Activated naive CD8-positive, alpha-beta T cell treated with anti-CD3 and anti-CD28 coated beads, Interleukin-2, amount 10 ng/mL, durations not matched to agents 7 days and 5 days (primary cell): ENCODE measurements at regions not wholly inside any gene's neighbourhood (a gene's known extent, or its start where the extent isn't known, plus 50 kb on each side); places are given as distances from the start of the nearest gene placed in this dataset.

Source experiments
- ATAC-seq: fragments of 150-1000 bp; cut with Tn5 transposase; one replicate; pipeline ENCODE4 v1.10.0; 2021; ENCODE audit warnings: low read depth, moderate library complexity
- POLR2A ChIA-PET: fragments of 350-600 bp; sonication (Branson Sonifier 250); formaldehyde crosslinking; loops from one replicate; lab custom pipeline; 2021; ENCODE audit warnings: antibody characterized with exemption; lab: Charles Lee
- DNase-seq: peaks from one replicate; pipeline ENCODE4 v3.0.0; 2021
- H3K27ac Mint-ChIP-seq: one replicate; pipeline ENCODE4 v1.8.0; 2022; ENCODE audit warnings: mild to moderate bottlenecking, mixed read lengths
- H3K27me3 Mint-ChIP-seq: one replicate; pipeline ENCODE4 v1.8.0; 2022; ENCODE audit warnings: mild to moderate bottlenecking, moderate library complexity, mixed read lengths
- H3K36me3 Mint-ChIP-seq: one replicate; pipeline ENCODE4 v1.8.0; 2021; ENCODE audit warnings: mild to moderate bottlenecking, mixed read lengths
- H3K4me1 Mint-ChIP-seq: one replicate; pipeline ENCODE4 v1.8.0; 2021; ENCODE audit warnings: mixed read lengths
- H3K4me3 Mint-ChIP-seq: one replicate; pipeline ENCODE4 v1.8.0; 2022; ENCODE audit warnings: mild to moderate bottlenecking, moderate library complexity, mixed read lengths
- H3K9me3 Mint-ChIP-seq: one replicate; pipeline ENCODE4 v1.8.0; 2021; ENCODE audit warnings: mixed read lengths

GRCh38 chr2:239716536-239717318, 308.4 kb downstream of the NDUFA10 start:
- Mint-ChIP-seq H3K9me3 (peaks cover 7% of the 10 kb centered on the region), H3K36me3 (peaks cover 2% of the 10 kb centered on the region), H3K27ac (no peak overlapping the region), H3K27me3 (peaks cover 2% of the 10 kb centered on the region), H3K4me1 (no peaks in the 10 kb centered on the region), H3K4me3 (no peak overlapping the region)
- no peak for DNase-seq
- ATAC-seq = no peak
- POLR2A ChIA-PET = no interaction called here

- H3K36me3 Mint-ChIP-seq = peaks cover 2% of the 10 kb centered on the region
- no peak overlapping the region for H3K27ac Mint-ChIP-seq
- H3K27me3 Mint-ChIP-seq = peaks cover 6% of the 10 kb centered on the region
- ATAC-seq (no peak), DNase-seq (no peak)
- H3K9me3 Mint-ChIP-seq = peaks cover 8% of the 10 kb centered on the region
- H3K4me3 Mint-ChIP-seq = no peak overlapping the region
- POLR2A ChIA-PET = no interaction called here
- H3K4me1 Mint-ChIP-seq = no peaks in the 10 kb centered on the region
Observed at GRCh38 chr2:239716009-239716408, 309.1 kb downstream of the NDUFA10 start.

- POLR2A ChIA-PET = no interaction called here
- Mint-ChIP-seq H3K36me3 (peaks cover 2% of the 10 kb centered on the region), H3K4me1 (no peaks in the 10 kb centered on the region), H3K27ac (no peak overlapping the region), H3K4me3 (no peak overlapping the region), H3K27me3 (peaks cover 10% of the 10 kb centered on the region), H3K9me3 (peaks cover 10% of the 10 kb centered on the region)
- no peak for DNase-seq
- ATAC-seq = no peak
Observed at GRCh38 chr2:239715606-239716005, 309.5 kb downstream of the NDUFA10 start.

- peaks cover 10% of the 10 kb centered on the region for H3K9me3 Mint-ChIP-seq
- H3K27ac Mint-ChIP-seq = no peak overlapping the region
- DNase-seq (no peak), ATAC-seq (no peak)
- POLR2A ChIA-PET = no interaction called here
- peaks cover 11% of the 10 kb centered on the region for H3K27me3 Mint-ChIP-seq
- no peak overlapping the region for H3K4me3 Mint-ChIP-seq
- no peaks in the 10 kb centered on the region for H3K4me1 Mint-ChIP-seq
- H3K36me3 Mint-ChIP-seq = peaks cover 2% of the 10 kb centered on the region
Observed at GRCh38 chr2:239715202-239715601, 309.9 kb downstream of the NDUFA10 start.

- POLR2A ChIA-PET = no interaction called here
- Mint-ChIP-seq H3K9me3 (peaks cover 10% of the 10 kb centered on the region), H3K27me3 (peaks cover 11% of the 10 kb centered on the region), H3K4me1 (no peaks in the 10 kb centered on the region), H3K36me3 (peaks cover 2% of the 10 kb centered on the region), H3K27ac (no peak overlapping the region), H3K4me3 (no peak overlapping the region)
- ATAC-seq = no peak
- no peak for DNase-seq
Observed at GRCh38 chr2:239714116-239714515, 311.0 kb downstream of the NDUFA10 start.

- no peaks in the 10 kb centered on the region for H3K4me1 Mint-ChIP-seq
- peaks cover 11% of the 10 kb centered on the region for H3K27me3 Mint-ChIP-seq
- H3K27ac Mint-ChIP-seq = no peak overlapping the region
- POLR2A ChIA-PET = no interaction called here
- no peak overlapping the region for H3K4me3 Mint-ChIP-seq
- DNase-seq (no peak), ATAC-seq (no peak)
- H3K9me3 Mint-ChIP-seq = peaks cover 10% of the 10 kb centered on the region
- peaks cover 2% of the 10 kb centered on the region for H3K36me3 Mint-ChIP-seq
Observed at GRCh38 chr2:239712755-239713154, 311.9 kb upstream of the HDAC4 start.

GRCh38 chr2:239711911-239712570, 311.2 kb upstream of the HDAC4 start:
- Mint-ChIP-seq H3K27me3 (peaks cover 11% of the 10 kb centered on the region), H3K9me3 (peaks cover 10% of the 10 kb centered on the region), H3K36me3 (peaks cover 2% of the 10 kb centered on the region), H3K4me1 (no peaks in the 10 kb centered on the region), H3K27ac (no peak overlapping the region), H3K4me3 (no peak overlapping the region)
- POLR2A ChIA-PET = no interaction called here
- DNase-seq = no peak
- no peak for ATAC-seq

- no peak overlapping the region for H3K4me3 Mint-ChIP-seq
- POLR2A ChIA-PET = no interaction called here
- ATAC-seq (no peak), DNase-seq (no peak)
- H3K27me3 Mint-ChIP-seq = peaks cover 11% of the 10 kb centered on the region
- H3K27ac Mint-ChIP-seq = no peak overlapping the region
- peaks cover 10% of the 10 kb centered on the region for H3K9me3 Mint-ChIP-seq
- H3K36me3 Mint-ChIP-seq = peaks cover 2% of the 10 kb centered on the region
- no peaks in the 10 kb centered on the region for H3K4me1 Mint-ChIP-seq
Observed at GRCh38 chr2:239710953-239711861, 310.4 kb upstream of the HDAC4 start.

GRCh38 chr2:239706367-239706766, 305.5 kb upstream of the HDAC4 start:
- DNase-seq (no peak), ATAC-seq (no peak)
- H3K9me3 Mint-ChIP-seq = peaks cover 3% of the 10 kb centered on the region
- no peaks in the 10 kb centered on the region for H3K4me1 Mint-ChIP-seq
- H3K27me3 Mint-ChIP-seq = peaks cover 11% of the 10 kb centered on the region
- H3K27ac Mint-ChIP-seq = no peak overlapping the region
- no peak overlapping the region for H3K4me3 Mint-ChIP-seq
- POLR2A ChIA-PET = no interaction called here
- no peaks in the 10 kb centered on the region for H3K36me3 Mint-ChIP-seq

- Mint-ChIP-seq H3K9me3 (no peaks in the 10 kb centered on the region), H3K4me3 (no peak overlapping the region), H3K27me3 (peaks cover 2% of the 10 kb centered on the region), H3K36me3 (no peaks in the 10 kb centered on the region), H3K27ac (no peak overlapping the region), H3K4me1 (no peaks in the 10 kb centered on the region)
- DNase-seq = no peak
- no peak for ATAC-seq
- POLR2A ChIA-PET = no interaction called here
Observed at GRCh38 chr2:239704737-239705136, 303.9 kb upstream of the HDAC4 start.

GRCh38 chr2:239703834-239704233, 303.0 kb upstream of the HDAC4 start:
- ATAC-seq (no peak), DNase-seq (no peak)
- Mint-ChIP-seq H3K27ac (no peak overlapping the region), H3K27me3 (peaks cover 2% of the 10 kb centered on the region), H3K4me1 (no peaks in the 10 kb centered on the region), H3K9me3 (no peaks in the 10 kb centered on the region), H3K4me3 (no peak overlapping the region), H3K36me3 (no peaks in the 10 kb centered on the region)
- POLR2A ChIA-PET = no interaction called here

GRCh38 chr2:239700686-239701345, 300.0 kb upstream of the HDAC4 start:
- Mint-ChIP-seq H3K4me1 (no peaks in the 10 kb centered on the region), H3K27ac (no peak overlapping the region), H3K36me3 (no peaks in the 10 kb centered on the region), H3K27me3 (peaks cover 2% of the 10 kb centered on the region), H3K9me3 (no peaks in the 10 kb centered on the region), H3K4me3 (no peak overlapping the region)
- POLR2A ChIA-PET = no interaction called here
- DNase-seq (no peak), ATAC-seq (no peak)
